ENCODE measurements at regions not wholly inside any gene's neighbourhood (a gene's known extent, or its start where the extent isn't known, plus 50 kb on each side); places are given as distances from the start of the nearest gene placed in this dataset.
"Not testable (repeated sequence)": the region's sequence is repeated elsewhere in the genome, so short reads cannot be mapped to it uniquely, and the experiment has no call there.

DNA sequence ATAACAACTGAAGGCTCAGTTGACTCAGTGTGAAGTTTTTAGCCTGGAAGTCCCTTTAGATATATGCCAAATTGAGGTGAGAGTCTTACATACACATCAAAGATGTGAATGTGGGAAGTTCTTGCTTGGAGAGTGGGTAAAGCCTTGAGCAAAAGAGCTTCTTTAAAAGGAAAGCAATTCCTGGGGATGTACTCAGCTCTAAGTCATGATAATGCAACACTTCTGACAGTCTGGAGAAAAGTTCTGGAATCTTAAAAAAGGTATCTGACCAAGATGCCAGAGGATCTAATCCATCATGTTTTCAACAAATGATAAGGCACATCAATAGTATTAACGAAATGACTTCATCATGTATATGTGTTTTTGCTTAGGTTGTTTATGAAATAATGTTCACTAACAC, 351.2 kb downstream of the CDH19 start:
- Mint-ChIP-seq H3K27ac (no peak overlapping the region), H3K27me3 (ENCODE audit: low read depth) (no peaks in the 10 kb centered on the region), H3K4me3 (no peak overlapping the region), H3K36me3 (ENCODE audit: low read depth) (no peaks in the 10 kb centered on the region), H3K4me1 (ENCODE audit: low read depth) (no peaks in the 10 kb centered on the region), H3K9me3 (no peaks in the 10 kb centered on the region)
- intact Hi-C loops (cut with micrococcal nuclease): no loop called here
- CTCF ChIA-PET: no interaction called here
- no peak for DNase-seq

DNA sequence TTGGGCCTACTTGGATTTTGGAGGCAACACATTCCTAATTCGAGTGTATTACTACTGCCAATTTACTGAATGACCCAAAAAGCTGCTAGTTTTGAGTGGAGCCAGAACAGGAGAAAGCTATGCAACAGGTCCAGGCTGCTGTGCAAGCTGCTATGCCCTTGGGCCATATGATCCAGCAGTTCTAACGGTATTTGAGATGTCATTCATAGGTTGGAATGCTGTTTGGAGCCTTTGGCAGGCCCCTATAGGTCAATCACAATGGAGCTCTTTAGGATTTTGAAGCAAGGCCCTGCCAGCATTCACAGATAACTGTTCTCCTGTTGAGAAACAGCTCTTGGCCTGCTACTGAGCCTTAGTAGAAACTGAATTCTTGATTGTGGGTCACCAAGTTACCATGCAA, 368.7 kb downstream of the CDH19 start:
- no peaks in the 10 kb centered on the region for H3K9me3 Mint-ChIP-seq

DNA sequence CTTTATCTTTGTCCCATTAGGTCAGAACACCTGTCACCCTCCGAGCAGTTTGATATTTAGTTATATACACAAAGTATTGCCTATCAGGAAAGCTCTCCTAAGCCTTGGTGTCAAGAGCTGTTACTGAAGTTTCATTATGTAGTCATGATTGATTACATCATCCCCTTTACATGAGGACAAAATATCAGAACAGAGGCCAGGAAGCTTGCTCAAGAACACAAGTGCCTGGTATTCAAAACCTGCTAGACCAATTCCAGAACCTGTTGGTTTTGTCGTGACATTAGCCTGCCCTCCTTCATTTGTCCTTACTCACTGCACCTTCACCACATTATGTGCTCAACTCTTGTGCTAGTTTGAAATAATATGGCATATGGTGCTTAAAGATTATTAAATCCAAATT, 377.1 kb downstream of the CDH19 start:
- peaks cover 3% of the 10 kb centered on the region for H3K9me3 Mint-ChIP-seq
- H3K27me3 Mint-ChIP-seq (ENCODE audit: low read depth): no peaks in the 10 kb centered on the region
- no peaks in the 10 kb centered on the region for H3K4me1 Mint-ChIP-seq (ENCODE audit: low read depth)
- CTCF ChIA-PET: no interaction called here
- H3K36me3 Mint-ChIP-seq (ENCODE audit: low read depth): no peaks in the 10 kb centered on the region
- no peak overlapping the region for H3K4me3 Mint-ChIP-seq
- no peak overlapping the region for H3K27ac Mint-ChIP-seq
- DNase-seq: no peak
- intact Hi-C loops (cut with micrococcal nuclease): no loop called here

More for the DNA sequence above, 368.7 kb downstream of the CDH19 start:
- Mint-ChIP-seq H3K36me3 (ENCODE audit: low read depth) (no peaks in the 10 kb centered on the region), H3K4me3 (no peak overlapping the region), H3K27me3 (ENCODE audit: low read depth) (no peaks in the 10 kb centered on the region), H3K27ac (no peak overlapping the region), H3K4me1 (ENCODE audit: low read depth) (no peaks in the 10 kb centered on the region)
- intact Hi-C loops (cut with micrococcal nuclease): no loop called here
- no peak for DNase-seq
- CTCF ChIA-PET: no interaction called here

DNA sequence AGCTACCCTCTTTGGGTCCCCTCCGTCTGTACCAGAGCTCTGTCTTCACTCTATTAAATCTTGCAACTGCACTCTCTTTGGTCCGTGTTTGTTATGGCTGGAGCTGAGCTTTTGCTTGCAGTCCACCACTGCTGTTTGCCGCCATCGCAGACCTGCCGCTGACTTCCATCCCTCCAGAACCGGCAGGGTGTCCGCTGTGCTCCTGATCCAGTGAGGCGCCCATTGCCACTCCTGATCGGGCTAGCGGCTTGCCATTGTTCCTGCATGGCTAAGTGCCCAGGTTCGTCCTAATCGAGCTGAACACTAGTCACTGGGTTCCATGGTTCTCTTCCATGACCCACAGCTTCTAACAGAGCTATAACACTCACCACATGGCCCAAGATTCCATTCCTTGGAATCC, 380.6 kb downstream of the CDH19 start:
- CTCF ChIA-PET; H3K27me3 Mint-ChIP-seq (ENCODE audit: low read depth); H3K4me3 Mint-ChIP-seq; H3K4me1 Mint-ChIP-seq (ENCODE audit: low read depth); DNase-seq; intact Hi-C loops (cut with micrococcal nuclease); H3K9me3 Mint-ChIP-seq; H3K27ac Mint-ChIP-seq; H3K36me3 Mint-ChIP-seq (ENCODE audit: low read depth): not testable (repeated sequence)

DNA sequence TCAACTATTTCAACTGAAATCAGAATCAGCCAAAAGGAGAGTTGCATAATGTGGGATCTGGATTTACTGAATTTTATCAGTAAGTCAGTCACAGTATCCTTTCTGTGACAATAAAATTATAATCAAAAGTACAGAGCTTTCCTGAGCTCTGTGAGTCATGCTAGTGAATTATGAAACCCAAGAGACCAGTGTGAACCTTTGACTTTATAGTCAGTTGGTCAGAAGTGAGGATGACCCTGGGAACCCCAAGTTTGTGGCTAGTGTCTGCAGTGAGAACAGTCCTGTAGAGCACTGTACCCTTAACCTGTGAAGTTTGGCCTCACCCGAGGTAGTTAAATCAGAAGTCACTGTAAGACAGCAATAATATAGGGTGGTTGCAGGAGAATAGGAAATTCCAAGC, 381.7 kb downstream of the CDH19 start:
- CTCF ChIA-PET: no interaction called here
- intact Hi-C loops (cut with micrococcal nuclease): no loop called here
- Mint-ChIP-seq H3K36me3 (ENCODE audit: low read depth) (no peaks in the 10 kb centered on the region), H3K27ac (no peak overlapping the region), H3K4me1 (ENCODE audit: low read depth) (no peaks in the 10 kb centered on the region), H3K27me3 (ENCODE audit: low read depth) (no peaks in the 10 kb centered on the region), H3K4me3 (no peak overlapping the region), H3K9me3 (peaks cover 3% of the 10 kb centered on the region)
- no peak for DNase-seq

DNA sequence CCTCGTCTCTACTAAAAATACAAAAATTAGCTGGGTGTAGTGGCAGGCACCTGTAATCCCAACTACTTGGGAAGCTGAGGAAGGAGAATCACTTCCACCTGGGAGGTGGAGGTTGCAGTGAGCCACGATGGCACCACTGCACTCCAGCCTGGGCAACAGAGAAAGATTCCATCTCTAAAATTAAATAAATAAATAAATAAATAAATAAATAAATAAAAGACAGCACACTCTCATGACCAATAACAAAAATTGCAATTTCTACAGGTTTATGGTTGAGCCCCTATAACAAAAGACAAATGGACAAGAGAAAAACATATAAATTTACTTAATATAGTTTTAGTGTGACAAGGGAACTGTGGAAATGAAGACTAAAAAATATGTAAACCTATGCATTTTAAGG, 384.1 kb downstream of the CDH19 start:
- CTCF ChIA-PET: no interaction called here
- no peaks in the 10 kb centered on the region for H3K36me3 Mint-ChIP-seq (ENCODE audit: low read depth)
- no peaks in the 10 kb centered on the region for H3K27me3 Mint-ChIP-seq (ENCODE audit: low read depth)
- intact Hi-C loops (cut with micrococcal nuclease): no loop called here
- no peak overlapping the region for H3K4me3 Mint-ChIP-seq
- peaks cover 2% of the 10 kb centered on the region for H3K9me3 Mint-ChIP-seq
- DNase-seq: no peak
- H3K27ac Mint-ChIP-seq: no peak overlapping the region
- no peaks in the 10 kb centered on the region for H3K4me1 Mint-ChIP-seq (ENCODE audit: low read depth)

DNA sequence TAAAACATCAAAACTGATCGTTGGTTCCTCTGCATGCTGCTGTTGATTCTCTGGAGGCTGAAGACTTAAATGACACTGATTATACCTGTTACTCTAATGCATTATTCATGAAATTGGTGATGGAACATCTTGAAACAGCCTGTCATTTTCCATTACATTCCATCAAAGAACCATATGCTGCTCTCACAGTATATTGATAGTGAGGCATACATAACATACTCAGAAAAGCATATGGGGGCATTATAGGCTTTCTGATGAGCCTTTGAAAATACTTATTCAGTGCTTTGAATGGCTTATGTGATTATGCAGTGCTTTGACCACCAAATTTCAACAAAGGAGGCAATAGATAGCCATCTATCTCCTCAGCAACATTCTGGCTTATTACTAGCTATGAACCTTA, 392.1 kb downstream of the CDH19 start:
- intact Hi-C loops (cut with micrococcal nuclease): no loop called here
- no peaks in the 10 kb centered on the region for H3K36me3 Mint-ChIP-seq (ENCODE audit: low read depth)
- DNase-seq: no peak
- no peak overlapping the region for H3K27ac Mint-ChIP-seq
- no peaks in the 10 kb centered on the region for H3K4me1 Mint-ChIP-seq (ENCODE audit: low read depth)
- no peak overlapping the region for H3K4me3 Mint-ChIP-seq
- CTCF ChIA-PET: no interaction called here
- H3K9me3 Mint-ChIP-seq: peaks cover 3% of the 10 kb centered on the region
- H3K27me3 Mint-ChIP-seq (ENCODE audit: low read depth): no peaks in the 10 kb centered on the region

DNA sequence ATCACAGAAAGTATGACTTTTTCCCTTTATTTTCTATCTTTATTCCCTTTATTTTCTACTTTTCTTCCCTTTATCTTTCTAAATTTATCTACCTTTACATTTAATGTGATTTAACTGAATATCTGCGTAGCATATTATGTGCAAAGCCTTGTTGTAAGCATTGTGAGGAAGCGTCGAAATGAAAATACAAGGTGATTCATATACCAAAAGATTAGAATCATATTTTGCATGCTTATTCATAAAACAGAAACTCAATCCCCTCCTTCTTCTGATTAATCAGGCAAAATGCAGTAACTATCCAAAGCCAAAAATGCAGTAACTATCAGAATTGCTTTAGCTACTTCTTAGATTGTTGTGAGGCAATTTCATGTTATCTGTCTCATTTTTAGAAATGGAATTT, 393.0 kb downstream of the CDH19 start:
- H3K4me1 Mint-ChIP-seq (ENCODE audit: low read depth): no peaks in the 10 kb centered on the region

DNA sequence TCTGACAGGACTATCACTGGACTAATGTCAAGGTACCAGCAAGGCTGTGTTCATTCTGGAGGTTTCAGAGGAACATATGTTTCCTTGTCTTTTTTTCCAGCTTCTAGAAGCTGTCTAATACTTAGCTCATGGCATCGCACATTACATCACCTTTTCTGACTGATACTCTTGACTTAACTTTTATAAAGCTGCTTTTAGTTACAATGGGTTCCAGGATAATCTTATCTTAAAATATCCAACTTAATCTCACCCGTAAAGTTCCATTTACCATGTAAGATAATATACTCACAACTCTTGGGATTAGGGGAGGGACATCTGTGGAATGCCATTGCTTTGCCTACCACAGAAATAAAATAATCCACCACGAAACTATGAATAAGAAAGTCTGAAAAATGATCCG, 394.2 kb downstream of the CDH19 start:
- Mint-ChIP-seq H3K4me1 (ENCODE audit: low read depth) (no peaks in the 10 kb centered on the region), H3K36me3 (ENCODE audit: low read depth) (no peaks in the 10 kb centered on the region), H3K27ac (no peak overlapping the region), H3K27me3 (ENCODE audit: low read depth) (no peaks in the 10 kb centered on the region), H3K4me3 (no peak overlapping the region), H3K9me3 (peaks cover 1% of the 10 kb centered on the region)
- intact Hi-C loops (cut with micrococcal nuclease): no loop called here
- DNase-seq: no peak
- CTCF ChIA-PET: no interaction called here

More for the DNA sequence above, 393.0 kb downstream of the CDH19 start:
- Mint-ChIP-seq H3K27me3 (ENCODE audit: low read depth) (no peaks in the 10 kb centered on the region), H3K9me3 (peaks cover 3% of the 10 kb centered on the region), H3K36me3 (ENCODE audit: low read depth) (no peaks in the 10 kb centered on the region), H3K27ac (no peak overlapping the region), H3K4me3 (no peak overlapping the region)
- CTCF ChIA-PET: no interaction called here
- no peak for DNase-seq
- intact Hi-C loops (cut with micrococcal nuclease): no loop called here

DNA sequence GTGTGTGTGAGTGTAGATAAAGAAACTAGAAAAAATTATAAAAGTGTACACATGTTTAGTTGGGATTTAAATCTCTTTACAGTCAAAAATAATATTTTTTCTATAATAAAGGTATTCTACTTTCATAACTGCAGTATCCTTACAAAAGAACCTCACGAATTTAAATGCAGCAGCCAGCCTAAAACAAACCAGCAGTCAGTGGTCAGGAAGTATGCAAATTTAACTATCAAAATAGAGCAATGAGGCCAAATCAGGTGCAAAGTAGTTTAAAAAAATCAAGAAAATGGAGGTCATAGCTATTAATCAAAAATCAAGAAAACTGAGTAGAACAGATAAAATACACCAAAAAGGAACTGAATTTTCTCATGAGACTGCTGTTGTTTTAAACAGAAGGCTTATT, 407.1 kb downstream of the CDH19 start:
- Mint-ChIP-seq H3K4me1 (ENCODE audit: low read depth) (no peaks in the 10 kb centered on the region), H3K27ac (no peak overlapping the region), H3K27me3 (ENCODE audit: low read depth) (no peaks in the 10 kb centered on the region), H3K4me3 (no peak overlapping the region), H3K36me3 (ENCODE audit: low read depth) (no peaks in the 10 kb centered on the region), H3K9me3 (no peaks in the 10 kb centered on the region)
- CTCF ChIA-PET: no interaction called here
- DNase-seq: no peak
- intact Hi-C loops (cut with micrococcal nuclease): no loop called here

DNA sequence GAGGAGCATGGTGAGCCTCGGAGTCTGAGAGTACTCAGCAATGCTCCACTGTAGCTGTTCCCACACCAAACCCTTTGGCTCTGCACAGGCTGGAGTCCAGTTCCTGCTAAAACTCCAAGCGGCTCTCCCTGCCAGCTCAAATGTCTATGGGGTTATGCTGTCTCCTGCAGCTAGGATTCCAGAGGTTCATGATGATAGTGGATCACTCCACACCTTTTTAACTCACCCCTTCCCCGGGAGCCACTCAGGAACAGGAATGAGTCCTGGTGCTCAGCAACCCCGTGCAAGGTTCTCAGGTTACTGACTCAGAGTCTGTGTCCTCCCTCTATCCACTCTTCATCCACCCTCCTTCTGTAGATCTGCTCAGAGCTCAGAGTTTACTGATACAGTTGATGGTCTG, 410.0 kb downstream of the CDH19 start:
- no peak overlapping the region for H3K27ac Mint-ChIP-seq
- H3K4me3 Mint-ChIP-seq: no peak overlapping the region
- no peaks in the 10 kb centered on the region for H3K27me3 Mint-ChIP-seq (ENCODE audit: low read depth)
- no peaks in the 10 kb centered on the region for H3K4me1 Mint-ChIP-seq (ENCODE audit: low read depth)
- intact Hi-C loops (cut with micrococcal nuclease): no loop called here
- no peak for DNase-seq
- CTCF ChIA-PET: no interaction called here
- no peaks in the 10 kb centered on the region for H3K36me3 Mint-ChIP-seq (ENCODE audit: low read depth)
- peaks cover 2% of the 10 kb centered on the region for H3K9me3 Mint-ChIP-seq

DNA sequence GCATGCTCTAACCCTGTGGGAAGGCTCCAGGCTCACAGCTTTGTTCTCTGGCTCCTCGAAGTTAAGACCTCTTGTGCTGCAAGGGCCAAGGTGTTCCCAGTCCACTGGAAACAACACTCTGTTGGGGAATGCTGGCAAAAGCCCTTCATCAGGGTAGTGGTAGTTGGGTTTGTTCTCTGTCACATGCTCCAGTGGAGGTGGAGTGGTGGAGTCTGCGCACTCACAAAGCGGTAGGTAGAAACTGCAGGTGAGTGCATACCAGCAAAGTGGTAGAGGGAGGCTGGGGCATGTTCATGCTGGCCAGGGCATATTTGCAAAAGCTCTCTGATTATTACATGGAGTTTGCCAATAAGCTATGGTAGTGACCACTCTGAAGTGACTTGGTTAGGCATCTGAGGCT, 410.5 kb downstream of the CDH19 start:
- no peak for DNase-seq
- H3K4me3 Mint-ChIP-seq: no peak overlapping the region
- CTCF ChIA-PET: no interaction called here
- no peaks in the 10 kb centered on the region for H3K4me1 Mint-ChIP-seq (ENCODE audit: low read depth)
- peaks cover 2% of the 10 kb centered on the region for H3K9me3 Mint-ChIP-seq
- intact Hi-C loops (cut with micrococcal nuclease): no loop called here
- no peaks in the 10 kb centered on the region for H3K36me3 Mint-ChIP-seq (ENCODE audit: low read depth)
- no peaks in the 10 kb centered on the region for H3K27me3 Mint-ChIP-seq (ENCODE audit: low read depth)
- H3K27ac Mint-ChIP-seq: no peak overlapping the region

DNA sequence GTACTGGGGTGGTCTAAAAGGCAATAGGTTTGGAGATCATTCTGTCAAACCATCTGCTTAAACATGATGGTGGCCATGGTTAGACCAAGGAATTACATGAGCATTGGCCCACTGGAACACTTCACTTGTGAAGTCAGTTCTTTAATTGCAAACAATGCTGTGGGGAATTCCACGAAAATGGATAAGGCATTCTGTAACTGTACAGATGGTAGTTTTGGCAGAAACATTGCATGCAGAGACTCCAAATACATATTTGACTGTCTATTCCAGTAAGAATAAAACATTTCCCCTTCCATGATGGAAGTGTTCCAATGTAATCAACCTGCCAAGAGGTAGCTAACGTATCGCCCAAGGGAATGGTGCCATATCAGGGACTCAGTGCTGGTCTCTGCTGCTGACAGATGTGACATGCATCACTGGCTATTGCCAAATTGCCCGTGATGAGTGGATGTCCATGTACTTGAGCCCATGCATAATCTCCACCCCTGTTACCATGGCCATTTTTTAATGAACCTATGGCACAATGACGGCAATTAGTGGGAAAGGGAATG, 417.9 kb downstream of the CDH7 start:
- Mint-ChIP-seq H3K4me3 (no peak overlapping the region), H3K36me3 (ENCODE audit: low read depth) (no peaks in the 10 kb centered on the region), H3K9me3 (peaks cover 6% of the 10 kb centered on the region), H3K4me1 (ENCODE audit: low read depth) (no peaks in the 10 kb centered on the region), H3K27ac (no peak overlapping the region), H3K27me3 (ENCODE audit: low read depth) (no peaks in the 10 kb centered on the region)
- CTCF ChIA-PET: no interaction called here
- no peak for DNase-seq
- intact Hi-C loops (cut with micrococcal nuclease): no loop called here

All from activated naive CD4-positive, alpha-beta T cell treated with anti-CD3 and anti-CD28 coated beads for 36 hours (primary cell).